ENCODE measurements at regions not wholly inside any gene's neighbourhood (a gene's known extent, or its start where the extent isn't known, plus 50 kb on each side); places are given as distances from the start of the nearest gene placed in this dataset.

DNA sequence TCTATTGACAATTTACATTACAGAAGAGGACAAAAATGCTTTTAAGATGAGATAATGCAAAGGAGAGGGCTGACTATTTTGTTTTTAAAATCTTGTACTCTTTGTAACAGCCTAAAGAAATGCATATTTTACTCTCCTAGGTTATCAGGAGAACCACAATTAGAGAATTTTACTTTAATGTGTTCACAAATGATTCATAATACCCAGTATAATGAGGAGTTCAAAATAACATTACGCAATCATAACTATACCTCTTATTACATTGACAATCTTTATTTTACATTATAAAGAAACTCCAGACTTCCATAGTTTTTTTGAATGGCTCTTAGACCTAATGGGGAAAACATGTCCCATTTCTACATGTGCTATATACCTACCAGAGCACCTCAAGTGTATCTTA is 1089.7 kb downstream of the PCDH17 start:
- DNase-seq, result no peak
- intact Hi-C loops (cut with DNase I), result no loop called here

GRCh38 chr13:58728126-58728525 is 1096.6 kb downstream of the PCDH17 start:
- no peaks in the 10 kb centered on the region for H3K9me3 ChIP-seq
- H3K27ac ChIP-seq, result no peak overlapping the region
- no peaks in the 10 kb centered on the region for H3K27me3 ChIP-seq
- no peak overlapping the region for H3K4me3 ChIP-seq
- DNase-seq (no peak), ATAC-seq (no peak)
- no peaks in the 10 kb centered on the region for H3K4me1 ChIP-seq
- intact Hi-C loops (cut with DNase I), result no loop called here
- TF ChIP-seq, protein P1, sequence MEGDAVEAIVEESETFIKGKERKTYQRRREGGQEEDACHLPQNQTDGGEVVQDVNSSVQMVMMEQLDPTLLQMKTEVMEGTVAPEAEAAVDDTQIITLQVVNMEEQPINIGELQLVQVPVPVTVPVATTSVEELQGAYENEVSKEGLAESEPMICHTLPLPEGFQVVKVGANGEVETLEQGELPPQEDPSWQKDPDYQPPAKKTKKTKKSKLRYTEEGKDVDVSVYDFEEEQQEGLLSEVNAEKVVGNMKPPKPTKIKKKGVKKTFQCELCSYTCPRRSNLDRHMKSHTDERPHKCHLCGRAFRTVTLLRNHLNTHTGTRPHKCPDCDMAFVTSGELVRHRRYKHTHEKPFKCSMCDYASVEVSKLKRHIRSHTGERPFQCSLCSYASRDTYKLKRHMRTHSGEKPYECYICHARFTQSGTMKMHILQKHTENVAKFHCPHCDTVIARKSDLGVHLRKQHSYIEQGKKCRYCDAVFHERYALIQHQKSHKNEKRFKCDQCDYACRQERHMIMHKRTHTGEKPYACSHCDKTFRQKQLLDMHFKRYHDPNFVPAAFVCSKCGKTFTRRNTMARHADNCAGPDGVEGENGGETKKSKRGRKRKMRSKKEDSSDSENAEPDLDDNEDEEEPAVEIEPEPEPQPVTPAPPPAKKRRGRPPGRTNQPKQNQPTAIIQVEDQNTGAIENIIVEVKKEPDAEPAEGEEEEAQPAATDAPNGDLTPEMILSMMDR (IDR thresholded peaks at IDR 0.05), result no peak
- H3K36me3 ChIP-seq, result no peaks in the 10 kb centered on the region

More for the DNA sequence above, 1089.7 kb downstream of the PCDH17 start:
- TF ChIP-seq, protein P1 (IDR thresholded peaks at IDR 0.05), result no peak
- Histone ChIP-seq H3K27me3 (no peaks in the 10 kb centered on the region), H3K36me3 (no peaks in the 10 kb centered on the region), H3K4me1 (no peaks in the 10 kb centered on the region), H3K27ac (no peak overlapping the region), H3K4me3 (no peak overlapping the region), H3K9me3 (no peaks in the 10 kb centered on the region)
- no peak for ATAC-seq

GRCh38 chr13:58729361-58729760 is 1097.8 kb downstream of the PCDH17 start:
- Histone ChIP-seq H3K27me3 (no peaks in the 10 kb centered on the region), H3K4me1 (no peaks in the 10 kb centered on the region), H3K9me3 (no peaks in the 10 kb centered on the region), H3K4me3 (no peak overlapping the region), H3K27ac (no peak overlapping the region), H3K36me3 (no peaks in the 10 kb centered on the region)
- TF ChIP-seq, protein P1 (IDR thresholded peaks at IDR 0.05), result no peak
- DNase-seq (no peak), ATAC-seq (no peak)
- intact Hi-C loops (cut with DNase I), result no loop called here

GRCh38 chr13:58744686-58745085 is 1113.1 kb downstream of the PCDH17 start:
- Histone ChIP-seq H3K9me3 (no peaks in the 10 kb centered on the region), H3K27me3 (no peaks in the 10 kb centered on the region), H3K4me3 (no peak overlapping the region), H3K27ac (no peak overlapping the region), H3K36me3 (no peaks in the 10 kb centered on the region), H3K4me1 (no peaks in the 10 kb centered on the region)
- DNase-seq (no peak), ATAC-seq (no peak)
- TF ChIP-seq, protein P1 (IDR thresholded peaks at IDR 0.05), result no peak
- intact Hi-C loops (cut with DNase I), result no loop called here

DNA sequence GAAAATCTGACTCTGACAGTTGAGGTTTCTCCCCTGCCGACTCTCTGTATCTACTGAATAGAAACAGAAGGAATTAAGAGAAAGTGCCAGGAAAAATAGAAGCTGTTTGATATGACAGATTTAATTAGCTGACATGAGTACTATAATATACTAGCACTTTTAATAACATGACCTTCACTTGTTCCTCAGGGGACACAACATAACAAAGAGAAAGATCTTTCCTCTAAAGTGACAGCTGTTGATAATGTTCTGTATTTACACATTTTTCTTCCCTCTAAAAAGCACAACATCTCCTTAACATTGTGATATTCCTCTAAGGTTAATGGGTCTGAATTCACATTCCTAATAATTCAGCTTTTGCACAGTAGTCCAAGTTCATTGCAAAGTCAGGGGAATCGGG is 1136.0 kb downstream of the PCDH17 start:
- H3K27ac ChIP-seq, result no peak overlapping the region
- DNase-seq (no peak), ATAC-seq (no peak)
- no peaks in the 10 kb centered on the region for H3K4me1 ChIP-seq
- no peaks in the 10 kb centered on the region for H3K27me3 ChIP-seq
- no peaks in the 10 kb centered on the region for H3K9me3 ChIP-seq
- H3K4me3 ChIP-seq, result no peak overlapping the region
- TF ChIP-seq, protein P1 (IDR thresholded peaks at IDR 0.05), result no peak
- intact Hi-C loops (cut with DNase I), result no loop called here
- H3K36me3 ChIP-seq, result no peaks in the 10 kb centered on the region

DNA sequence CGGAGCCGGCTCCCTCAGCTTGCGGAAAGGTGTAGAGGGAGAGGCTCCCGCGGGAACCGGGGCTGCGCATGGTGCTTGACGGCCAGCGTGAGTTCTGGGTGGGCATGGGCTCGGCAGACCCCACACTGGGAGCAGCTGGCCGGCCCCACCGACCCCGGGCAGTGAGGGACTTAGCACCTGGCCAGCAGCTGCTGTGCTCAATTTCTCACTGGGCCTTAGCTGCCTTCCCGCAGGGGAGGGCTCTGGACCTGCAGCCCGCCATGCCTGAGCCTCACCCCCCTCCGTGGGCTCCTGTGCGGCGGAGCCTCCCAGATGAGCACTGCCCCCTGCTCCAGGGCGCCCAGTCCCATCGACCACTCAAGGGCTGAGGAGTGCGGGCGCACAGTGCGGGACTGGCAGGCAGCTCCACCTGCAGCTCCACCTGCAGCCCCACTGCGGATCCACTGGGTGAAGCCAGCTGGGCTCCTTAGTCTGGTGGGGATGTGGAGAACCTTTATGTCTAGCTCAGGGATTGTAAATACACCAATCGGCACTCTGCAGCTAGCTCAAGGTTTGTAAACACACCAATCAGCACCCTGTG is 1141.8 kb downstream of the PCDH17 start:
- no peaks in the 10 kb centered on the region for H3K36me3 ChIP-seq
- TF ChIP-seq, protein P1 (IDR thresholded peaks at IDR 0.05), result no peak
- intact Hi-C loops (cut with DNase I), result no loop called here
- no peaks in the 10 kb centered on the region for H3K27me3 ChIP-seq
- no peaks in the 10 kb centered on the region for H3K4me1 ChIP-seq
- H3K27ac ChIP-seq, result no peak overlapping the region
- H3K4me3 ChIP-seq, result no peak overlapping the region
- H3K9me3 ChIP-seq, result peaks cover 6% of the 10 kb centered on the region
- ATAC-seq (no peak), DNase-seq (no peak)

All from upper lobe of right lung (tissue), 1 donor.